ENCODE measurements at regions not wholly inside any gene's neighbourhood (a gene's known extent, or its start where the extent isn't known, plus 50 kb on each side); places are given as distances from the start of the nearest gene placed in this dataset.

DNA sequence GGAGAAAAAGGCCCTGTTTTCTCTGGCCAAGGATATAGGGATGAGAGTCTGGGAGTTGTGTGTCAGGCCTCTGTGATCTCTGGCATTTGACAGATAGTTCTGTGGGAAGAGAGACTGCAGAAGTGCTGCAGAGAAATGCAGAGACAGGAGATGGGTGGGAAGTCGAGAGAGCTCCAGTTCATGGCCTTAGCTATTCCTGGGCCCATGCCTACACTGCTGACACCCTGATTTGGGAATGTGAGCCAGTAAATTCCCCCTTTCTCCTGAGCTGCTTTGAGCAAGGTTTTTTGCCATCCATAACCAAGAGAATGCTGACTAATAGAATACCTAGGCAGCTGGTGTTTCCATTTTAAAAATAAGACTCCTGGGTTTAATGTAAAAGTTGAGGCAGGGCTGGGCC is 59.3 kb downstream of the EBLN2 start:
- Histone ChIP-seq H3K4me2 (no peak overlapping the region), H3K4me3 (no peak overlapping the region), H3K27ac (no peak overlapping the region), H3K9me3 (ENCODE audit: low read depth) (no peaks in the 10 kb centered on the region), H3K27me3 (no peaks in the 10 kb centered on the region), H3K36me3 (replicated peaks; ENCODE audit: insufficient read depth, low read depth) (no peaks in the 10 kb centered on the region), H4K20me1 (ENCODE audit: insufficient read depth, poor library complexity, severe bottlenecking) (no peaks in the 10 kb centered on the region), H2AFZ (no peak overlapping the region), H3K4me1 (ENCODE audit: insufficient read depth) (no peaks in the 10 kb centered on the region), H3K9me2 (replicated peaks; ENCODE audit: insufficient read depth) (no peaks in the 10 kb centered on the region), H3K79me2 (no peaks in the 10 kb centered on the region)
- WGBS (ENCODE audit: low lambda C conversion rate, missing lambda C conversion rate): 83% methylated on average over 1 of the region's 1 CpG
- no peak for DNase-seq (ENCODE audit: low spot score)
- no peak for TF ChIP-seq EZH2 (IDR thresholded peaks at IDR 0.05; ENCODE audit: borderline replicate concordance)
- TF ChIP-seq, protein P1, sequence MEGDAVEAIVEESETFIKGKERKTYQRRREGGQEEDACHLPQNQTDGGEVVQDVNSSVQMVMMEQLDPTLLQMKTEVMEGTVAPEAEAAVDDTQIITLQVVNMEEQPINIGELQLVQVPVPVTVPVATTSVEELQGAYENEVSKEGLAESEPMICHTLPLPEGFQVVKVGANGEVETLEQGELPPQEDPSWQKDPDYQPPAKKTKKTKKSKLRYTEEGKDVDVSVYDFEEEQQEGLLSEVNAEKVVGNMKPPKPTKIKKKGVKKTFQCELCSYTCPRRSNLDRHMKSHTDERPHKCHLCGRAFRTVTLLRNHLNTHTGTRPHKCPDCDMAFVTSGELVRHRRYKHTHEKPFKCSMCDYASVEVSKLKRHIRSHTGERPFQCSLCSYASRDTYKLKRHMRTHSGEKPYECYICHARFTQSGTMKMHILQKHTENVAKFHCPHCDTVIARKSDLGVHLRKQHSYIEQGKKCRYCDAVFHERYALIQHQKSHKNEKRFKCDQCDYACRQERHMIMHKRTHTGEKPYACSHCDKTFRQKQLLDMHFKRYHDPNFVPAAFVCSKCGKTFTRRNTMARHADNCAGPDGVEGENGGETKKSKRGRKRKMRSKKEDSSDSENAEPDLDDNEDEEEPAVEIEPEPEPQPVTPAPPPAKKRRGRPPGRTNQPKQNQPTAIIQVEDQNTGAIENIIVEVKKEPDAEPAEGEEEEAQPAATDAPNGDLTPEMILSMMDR (IDR thresholded peaks at IDR 0.05; ENCODE audit: poor library complexity): no peak
- TF ChIP-seq EZH2phosphoT487 (IDR thresholded peaks at IDR 0.05; ENCODE audit: low read depth, severe bottlenecking, unreplicated experiment): no peak

GRCh38 chr3:73121669-73122331 is 60.3 kb downstream of the EBLN2 start:
- WGBS (ENCODE audit: low lambda C conversion rate, missing lambda C conversion rate): 91% methylated on average over 2 of the region's 2 CpGs
- Histone ChIP-seq H3K4me2 (no peak overlapping the region), H4K20me1 (ENCODE audit: insufficient read depth, poor library complexity, severe bottlenecking) (no peaks in the 10 kb centered on the region), H3K79me2 (no peaks in the 10 kb centered on the region), H2AFZ (no peak overlapping the region), H3K9me2 (replicated peaks; ENCODE audit: insufficient read depth) (no peaks in the 10 kb centered on the region), H3K36me3 (replicated peaks; ENCODE audit: insufficient read depth, low read depth) (no peaks in the 10 kb centered on the region), H3K27me3 (no peaks in the 10 kb centered on the region), H3K9me3 (ENCODE audit: low read depth) (peaks cover 3% of the 10 kb centered on the region), H3K4me1 (ENCODE audit: insufficient read depth) (no peaks in the 10 kb centered on the region), H3K27ac (no peak overlapping the region), H3K4me3 (no peak overlapping the region)
- DNase-seq (ENCODE audit: low spot score): no peak
- TF ChIP-seq EZH2 (IDR thresholded peaks at IDR 0.05; ENCODE audit: borderline replicate concordance): no peak
- no peak for TF ChIP-seq EZH2phosphoT487 (IDR thresholded peaks at IDR 0.05; ENCODE audit: low read depth, severe bottlenecking, unreplicated experiment)
- TF ChIP-seq, protein P1 (IDR thresholded peaks at IDR 0.05; ENCODE audit: poor library complexity): no peak

GRCh38 chr3:73134034-73134433 is 72.6 kb downstream of the EBLN2 start:
- Histone ChIP-seq H3K79me2 (no peaks in the 10 kb centered on the region), H3K9me2 (replicated peaks; ENCODE audit: insufficient read depth) (no peaks in the 10 kb centered on the region), H3K4me1 (ENCODE audit: insufficient read depth) (no peaks in the 10 kb centered on the region), H2AFZ (no peak overlapping the region), H3K36me3 (replicated peaks; ENCODE audit: insufficient read depth, low read depth) (no peaks in the 10 kb centered on the region), H3K9me3 (ENCODE audit: low read depth) (no peaks in the 10 kb centered on the region), H3K4me2 (no peak overlapping the region), H3K4me3 (no peak overlapping the region), H3K27me3 (no peaks in the 10 kb centered on the region), H3K27ac (no peak overlapping the region), H4K20me1 (ENCODE audit: insufficient read depth, poor library complexity, severe bottlenecking) (no peaks in the 10 kb centered on the region)
- DNase-seq (ENCODE audit: low spot score): no peak
- no peak for TF ChIP-seq EZH2phosphoT487 (IDR thresholded peaks at IDR 0.05; ENCODE audit: low read depth, severe bottlenecking, unreplicated experiment)
- no peak for TF ChIP-seq EZH2 (IDR thresholded peaks at IDR 0.05; ENCODE audit: borderline replicate concordance)
- TF ChIP-seq, protein P1 (IDR thresholded peaks at IDR 0.05; ENCODE audit: poor library complexity): no peak
- WGBS (ENCODE audit: low lambda C conversion rate, missing lambda C conversion rate): 88% methylated on average over 1 of the region's 1 CpG
